Heart right ventricle (tissue), 16 donors: ENCODE measurements at regions not wholly inside any gene's neighbourhood (a gene's known extent, or its start where the extent isn't known, plus 50 kb on each side); places are given as distances from the start of the nearest gene placed in this dataset.

Experiments used
- ATAC-seq, 8 donors: fragments of 200-7000 bp; cut with Tn5 transposase; one replicate each; pipeline ENCODE4 v1.9.1; 2020; ENCODE audit warnings: mild to moderate bottlenecking in 8 of 8, moderate library complexity in 8 of 8, moderate number of reproducible peaks in 1 of 8
- DNase-seq, 2 donors: peaks; one replicate each; pipeline ENCODE4 v3.0.0-alpha.2; 2020
- H3K27ac ChIP-seq, 10 donors: fragments of 200-600 bp; sonication (generic) in 2 of 10; one replicate each; pipeline versions ENCODE4 v1.5.0 to v1.8.0; 2020 to 2022; ENCODE audit warnings: mild to moderate bottlenecking in 3 of 10
- H3K27me3 ChIP-seq, 7 donors: fragments of 200-600 bp; one replicate each; pipeline ENCODE4 v1.8.0; 2021 to 2022; ENCODE audit warnings: mild to moderate bottlenecking in 2 of 7
- H3K36me3 ChIP-seq, 9 donors: fragments of 200-600 bp; sonication (generic) in 1 of 9; one replicate each; pipeline versions ENCODE4 v1.5.0 to v1.8.0; 2020 to 2022; ENCODE audit warnings: mild to moderate bottlenecking in 2 of 9
- H3K4me1 ChIP-seq, 9 donors: fragments of 200-600 bp; sonication (generic) in 1 of 9; one replicate each; pipeline versions ENCODE4 v1.5.0 to v1.8.0; 2020 to 2022; ENCODE audit warnings: mild to moderate bottlenecking in 4 of 9
- H3K4me3 ChIP-seq, 10 donors: fragments of 200-600 bp; sonication (generic) in 2 of 10; one replicate each; pipeline versions ENCODE4 v1.5.0 to v1.8.0; 2020 to 2022; ENCODE audit warnings: mild to moderate bottlenecking in 7 of 10, moderate library complexity in 2 of 10
- H3K9me3 ChIP-seq, 11 donors: fragments of 200-600 bp in 10 of 11; sonication (generic) in 2 of 11; one replicate each; pipeline versions ENCODE4 v1.5.0 to v1.8.0; 2013 to 2022; ENCODE audit warnings: mild to moderate bottlenecking in 2 of 11, control low read depth in 1 of 11, moderate library complexity in 1 of 11
- WGBS, 2 donors: extraction: QIAGEN DNeasy Blood & Tissue Kit; methylation state at CpG; one replicate each; pipeline ENCODE4 v1.1.7; 2013; ENCODE audit warnings: inconsistent platforms in 1 of 2; 5-methylcytosine and 5-hydroxymethylcytosine counted together
- intact Hi-C, 10 donors: fragments of 100-400 bp; cut with DNase I; formaldehyde crosslinking; loops; one replicate each; pipeline versions ENCODE4 v1.11.1 to v1.14.2; 2022
- TF ChIP-seq, protein P1 (sequence below), 9 donors: fragments of 200-600 bp; sonication (generic) in 2 of 9; IDR thresholded peaks; one replicate each; pipeline versions ENCODE4 v1.5.0 to v1.8.0; 2021 to 2022; ENCODE audit warnings: antibody characterized with exemption in 9 of 9, mild to moderate bottlenecking in 5 of 9, moderate library complexity in 1 of 9
- donor health status: Arrhythmogenic right ventricular cardiomyopathy.
- donor health status: ischemic (EF 13 %, LVEDD 7.1; RV severe dilation, severe dysfunction).
- donor health status: healthy with polysubstance abuse.
- donor health status: DM: no; HTN: yes; CAD: no.
- donor health status: DM: no; HTN: no; CAD: no.
- donor health status: ischemic (EF 25% LVEDD 6.9; RV normal size, moderate dysfunction).
- donor health status: ischemic (EF 25% LVEDD 5.7; RV mildly dilated, moderate dysfunction).
- donor health status: healthy.
- donor health status: DM: yes; HTN: yes; CAD: no.
- donor health status: Ischemic cardiomyopathy.
- donor health status: ischemic (EF 35%, LVEDD 5.7; RV mildly dilated, moderate dysfunction).
- donor health status: nonischemic (EF 11% LVEDD 7.7; RV severe dilation, severe dysfunction).
- donor health status: DM: yes; HTN: yes; CAD: no.
- donor health status: PGD.
- donor health status: ischemic (EF 29% LVEDD 5.4; RV normal size, mild dysfunction).
- donor health status: nonischemic (EF 23%, LVEDD 6.1; RV moderate dilation, normal function).

DNA sequence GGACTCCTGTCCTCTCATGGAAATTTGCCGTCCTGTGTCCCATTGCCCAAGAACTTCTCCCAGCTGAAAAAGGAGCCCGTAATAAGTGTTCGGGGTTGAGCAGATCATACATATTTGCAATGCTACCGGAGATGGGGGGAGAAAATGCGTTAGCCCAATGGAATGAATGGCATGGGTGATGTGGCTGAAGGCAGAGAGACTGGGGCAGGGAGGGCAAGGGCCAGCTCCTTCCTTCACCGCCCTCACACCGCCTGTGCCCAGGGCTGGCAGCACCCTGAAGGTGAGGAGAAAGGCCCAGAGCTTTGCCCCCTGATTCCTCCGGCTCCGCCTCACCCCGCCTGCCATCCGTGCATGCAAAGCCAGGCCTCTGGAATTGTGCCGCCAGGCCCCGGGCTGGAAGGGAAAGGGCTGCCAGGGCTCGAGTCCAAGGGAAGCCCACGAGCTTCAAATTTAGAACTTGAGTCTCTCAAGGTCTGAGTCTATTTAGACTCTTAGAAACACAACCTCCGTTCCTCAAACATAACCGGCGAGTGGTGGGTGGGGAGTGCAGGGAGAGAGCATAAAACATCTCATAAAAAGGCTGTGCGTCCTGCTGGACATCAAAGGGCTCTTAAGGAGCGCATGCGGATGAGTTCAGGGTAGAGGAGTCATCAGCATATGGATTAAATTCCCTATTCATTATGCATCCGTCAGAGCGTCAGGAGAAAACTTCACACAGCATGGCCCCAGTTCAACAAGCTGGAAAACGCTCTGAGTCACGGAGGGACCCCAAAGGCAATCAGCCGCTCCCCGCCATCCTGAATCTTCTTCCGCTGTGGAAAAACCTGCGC is 121.7 kb upstream of the GLI2 start:
- Histone ChIP-seq H3K27ac (no peak overlapping the region), H3K27me3 (peaks cover 0 to 13% (median 4%) of the 10 kb centered on the region in 7 donors), H3K4me3 (no peak overlapping the region), H3K4me1 (peaks cover 0 to 11% (median 0%) of the 10 kb centered on the region in 9 donors), H3K9me3 (no peaks in the 10 kb centered on the region), H3K36me3 (no peaks in the 10 kb centered on the region)
- TF ChIP-seq, protein P1, sequence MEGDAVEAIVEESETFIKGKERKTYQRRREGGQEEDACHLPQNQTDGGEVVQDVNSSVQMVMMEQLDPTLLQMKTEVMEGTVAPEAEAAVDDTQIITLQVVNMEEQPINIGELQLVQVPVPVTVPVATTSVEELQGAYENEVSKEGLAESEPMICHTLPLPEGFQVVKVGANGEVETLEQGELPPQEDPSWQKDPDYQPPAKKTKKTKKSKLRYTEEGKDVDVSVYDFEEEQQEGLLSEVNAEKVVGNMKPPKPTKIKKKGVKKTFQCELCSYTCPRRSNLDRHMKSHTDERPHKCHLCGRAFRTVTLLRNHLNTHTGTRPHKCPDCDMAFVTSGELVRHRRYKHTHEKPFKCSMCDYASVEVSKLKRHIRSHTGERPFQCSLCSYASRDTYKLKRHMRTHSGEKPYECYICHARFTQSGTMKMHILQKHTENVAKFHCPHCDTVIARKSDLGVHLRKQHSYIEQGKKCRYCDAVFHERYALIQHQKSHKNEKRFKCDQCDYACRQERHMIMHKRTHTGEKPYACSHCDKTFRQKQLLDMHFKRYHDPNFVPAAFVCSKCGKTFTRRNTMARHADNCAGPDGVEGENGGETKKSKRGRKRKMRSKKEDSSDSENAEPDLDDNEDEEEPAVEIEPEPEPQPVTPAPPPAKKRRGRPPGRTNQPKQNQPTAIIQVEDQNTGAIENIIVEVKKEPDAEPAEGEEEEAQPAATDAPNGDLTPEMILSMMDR (IDR thresholded peaks at IDR 0.05), result no peak
- 69 to 75% methylated on average over 29 of the region's 29 CpGs for WGBS, 2 donors
- no peak for ATAC-seq
- no peak for DNase-seq
- intact Hi-C loops, result no loop called here

DNA sequence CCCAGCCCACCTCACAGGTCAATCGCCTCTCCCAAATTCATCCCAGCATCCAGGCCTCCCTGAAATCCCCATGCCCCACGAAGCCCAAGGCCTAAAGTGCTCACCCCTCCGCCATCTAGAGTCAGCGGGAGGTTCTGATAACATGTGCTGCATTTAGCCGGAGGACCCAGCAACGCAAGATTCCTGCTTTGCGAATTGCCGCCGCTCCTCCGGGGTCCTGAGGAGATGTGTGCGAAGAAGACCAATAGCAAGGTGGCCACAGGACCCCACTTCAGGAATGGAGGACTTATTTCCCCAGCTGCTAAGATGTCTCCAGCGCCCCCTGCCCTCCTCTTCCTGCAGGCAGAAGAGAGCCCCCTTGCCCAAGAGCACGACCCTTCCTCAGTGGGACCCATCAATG is 120.8 kb upstream of the GLI2 start:
- TF ChIP-seq, protein P1 (IDR thresholded peaks at IDR 0.05), result no peak
- DNase-seq (no peak), ATAC-seq (no peak)
- no peak overlapping the region for H3K27ac ChIP-seq
- peaks cover 0 to 8% (median 0%) of the 10 kb centered on the region in 9 donors for H3K4me1 ChIP-seq
- no peaks in the 10 kb centered on the region for H3K9me3 ChIP-seq
- intact Hi-C loops, result no loop called here
- 87 to 94% methylated on average over 13 of the region's 13 CpGs for WGBS, 2 donors
- H3K27me3 ChIP-seq, result peaks cover 0 to 13% (median 4%) of the 10 kb centered on the region in 7 donors
- H3K4me3 ChIP-seq, result no peak overlapping the region
- no peaks in the 10 kb centered on the region for H3K36me3 ChIP-seq

DNA sequence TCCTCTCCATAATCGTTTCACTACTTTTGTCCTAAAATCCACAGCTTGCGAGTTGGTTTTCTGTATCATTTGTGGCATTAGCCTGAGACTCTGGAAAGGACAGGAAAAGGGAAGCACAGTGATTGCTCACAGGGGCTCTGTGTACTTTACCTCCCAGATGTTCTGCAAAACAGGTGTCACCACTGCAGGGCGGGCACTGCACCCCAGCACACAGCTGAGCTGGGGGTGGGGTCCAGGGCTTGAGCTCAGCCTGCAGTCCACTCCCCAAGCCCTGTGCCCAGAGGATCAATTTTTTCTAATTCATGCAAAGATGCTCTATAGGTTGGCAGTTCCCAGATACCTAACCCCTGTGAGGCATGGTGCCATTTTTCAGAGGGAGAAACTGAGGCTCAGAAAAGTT is 119.4 kb upstream of the GLI2 start:
- Histone ChIP-seq H3K27ac (no peak overlapping the region), H3K36me3 (no peaks in the 10 kb centered on the region), H3K27me3 (peaks cover 0 to 13% (median 4%) of the 10 kb centered on the region in 7 donors), H3K4me1 (no peaks in the 10 kb centered on the region), H3K4me3 (no peak overlapping the region), H3K9me3 (no peaks in the 10 kb centered on the region)
- TF ChIP-seq, protein P1 (IDR thresholded peaks at IDR 0.05), result no peak
- no peak for DNase-seq
- intact Hi-C loops, result no loop called here
- peak in 1 of 8 donors; percentile 17 for ATAC-seq
- 88 to 90% methylated on average over 3 of the region's 3 CpGs for WGBS, 2 donors

DNA sequence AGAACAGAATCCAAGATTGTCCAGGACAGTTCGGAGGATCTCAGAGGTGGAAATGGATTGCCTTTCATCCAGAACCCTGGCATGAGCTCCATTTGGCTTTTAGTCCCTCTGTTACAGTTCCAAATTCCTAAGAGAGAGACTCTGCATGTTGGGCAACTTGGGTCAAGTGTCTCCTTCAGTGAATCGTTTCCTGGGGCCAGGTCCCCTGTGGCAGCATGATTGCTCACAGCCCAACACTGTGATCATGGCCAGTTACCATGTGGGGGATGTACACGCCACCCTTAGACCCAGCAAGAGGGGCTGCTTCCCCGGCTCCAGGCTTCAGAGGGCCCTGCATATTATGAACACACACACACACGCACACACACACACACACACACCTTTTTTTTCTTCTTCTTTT is 118.6 kb upstream of the GLI2 start:
- peaks cover 0 to under 1% (median 0%) of the 10 kb centered on the region in 11 donors for H3K9me3 ChIP-seq
- no peak overlapping the region for H3K27ac ChIP-seq
- peak in 1 of 8 donors; percentile 55 for ATAC-seq
- no peaks in the 10 kb centered on the region for H3K36me3 ChIP-seq
- TF ChIP-seq, protein P1 (IDR thresholded peaks at IDR 0.05), result no peak
- DNase-seq, result no peak
- 62 to 64% methylated on average over 5 of the region's 5 CpGs for WGBS, 2 donors
- H3K27me3 ChIP-seq, result peaks cover 0 to 12% (median 0%) of the 10 kb centered on the region in 7 donors
- intact Hi-C loops, result no loop called here
- H3K4me3 ChIP-seq, result no peak overlapping the region
- H3K4me1 ChIP-seq, result no peaks in the 10 kb centered on the region
